ENCODE measurements at regions not wholly inside any gene's neighbourhood (a gene's known extent, or its start where the extent isn't known, plus 50 kb on each side); places are given as distances from the start of the nearest gene placed in this dataset.

- ChIA-PET CTCF (no interaction called here), POLR2A (ENCODE audit: low non-redundant PET) (no interaction called here)
- no peak for DNase-seq (ENCODE audit: low spot score)
- Histone ChIP-seq H3K27ac (ENCODE audit: low read depth, low read length, poor library complexity, severe bottlenecking) (no peak overlapping the region), H3K36me3 (ENCODE audit: insufficient read depth, low read length, poor library complexity, severe bottlenecking) (no peaks in the 10 kb centered on the region), H3K4me3 (ENCODE audit: low read depth, low read length, poor library complexity, severe bottlenecking) (no peak overlapping the region), H3K27me3 (replicated peaks; ENCODE audit: insufficient read depth, low read depth, low read length, poor library complexity) (no peaks in the 10 kb centered on the region), H3K9me3 (ENCODE audit: low read depth, low read length, poor library complexity, severe bottlenecking) (no peaks in the 10 kb centered on the region), H3K4me1 (ENCODE audit: insufficient read depth, low read length, poor library complexity, severe bottlenecking) (peaks cover 16% of the 10 kb centered on the region)
- no TSS peak for BruUV-seq (replicated peaks)
- intact Hi-C loops (cut with micrococcal nuclease; ENCODE audit: unreplicated experiment) = no loop called here
- TF ChIP-seq CTCF (conservative IDR thresholded peaks at IDR 0.05; ENCODE audit: low read depth, low read length) (no peak), EZH2 (IDR thresholded peaks at IDR 0.05; ENCODE audit: borderline replicate concordance, low read depth, low read length, poor library complexity, severe bottlenecking) (no peak)
These were observed 78.0 kb downstream of the SEC61B start for GRCh38 chr9:99300103-99300439.

DNA sequence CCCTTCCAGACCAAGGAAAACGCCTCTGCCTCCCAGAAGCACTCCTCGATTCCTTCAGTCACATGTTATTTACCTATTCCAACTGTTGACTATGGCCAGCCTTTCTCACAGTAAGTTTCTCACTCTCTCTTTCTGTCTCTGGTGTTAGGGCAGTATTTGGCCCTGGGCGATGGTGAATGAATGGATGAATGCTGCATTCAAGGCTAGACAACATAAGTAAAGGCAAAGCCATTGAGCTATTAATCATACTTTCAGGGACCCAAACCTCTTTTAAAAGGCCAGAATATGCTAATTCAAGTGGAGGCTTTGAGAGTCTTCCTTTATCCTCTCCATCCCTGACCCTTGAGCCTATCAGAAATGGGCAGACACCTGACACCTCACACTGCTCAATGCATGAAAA, 78.5 kb downstream of the SEC61B start:
- no peak for DNase-seq (ENCODE audit: low spot score)
- Histone ChIP-seq H3K27me3 (replicated peaks; ENCODE audit: insufficient read depth, low read depth, low read length, poor library complexity) (no peaks in the 10 kb centered on the region), H3K4me1 (ENCODE audit: insufficient read depth, low read length, poor library complexity, severe bottlenecking) (peaks cover 16% of the 10 kb centered on the region), H3K27ac (ENCODE audit: low read depth, low read length, poor library complexity, severe bottlenecking) (no peak overlapping the region), H3K4me3 (ENCODE audit: low read depth, low read length, poor library complexity, severe bottlenecking) (no peak overlapping the region), H3K36me3 (ENCODE audit: insufficient read depth, low read length, poor library complexity, severe bottlenecking) (no peaks in the 10 kb centered on the region), H3K9me3 (ENCODE audit: low read depth, low read length, poor library complexity, severe bottlenecking) (no peaks in the 10 kb centered on the region)
- ChIA-PET POLR2A (ENCODE audit: low non-redundant PET) (no interaction called here), CTCF (no interaction called here)
- intact Hi-C loops (cut with micrococcal nuclease; ENCODE audit: unreplicated experiment) = no loop called here
- TF ChIP-seq CTCF (conservative IDR thresholded peaks at IDR 0.05; ENCODE audit: low read depth, low read length) (no peak), EZH2 (IDR thresholded peaks at IDR 0.05; ENCODE audit: borderline replicate concordance, low read depth, low read length, poor library complexity, severe bottlenecking) (no peak)
- no TSS peak for BruUV-seq (replicated peaks)

GRCh38 chr9:99303177-99303576, 81.1 kb downstream of the SEC61B start:
- POLR2A ChIA-PET (ENCODE audit: low non-redundant PET) = no interaction called here

More at GRCh38 chr9:99303177-99303576, 81.1 kb downstream of the SEC61B start:
- Histone ChIP-seq H3K27ac (ENCODE audit: low read depth, low read length, poor library complexity, severe bottlenecking) (no peak overlapping the region), H3K27me3 (replicated peaks; ENCODE audit: insufficient read depth, low read depth, low read length, poor library complexity) (no peaks in the 10 kb centered on the region), H3K4me1 (ENCODE audit: insufficient read depth, low read length, poor library complexity, severe bottlenecking) (peaks cover 9% of the 10 kb centered on the region), H3K4me3 (ENCODE audit: low read depth, low read length, poor library complexity, severe bottlenecking) (no peak overlapping the region), H3K9me3 (ENCODE audit: low read depth, low read length, poor library complexity, severe bottlenecking) (no peaks in the 10 kb centered on the region), H3K36me3 (ENCODE audit: insufficient read depth, low read length, poor library complexity, severe bottlenecking) (no peaks in the 10 kb centered on the region)
- CTCF ChIA-PET = interaction anchor here (0.5 kb wide), 1 partner anchor 19 kb away, joined by 3 read pairs; no protein-coding TSS in a partner anchor
- intact Hi-C loops (cut with micrococcal nuclease; ENCODE audit: unreplicated experiment) = no loop called here
- no peak for DNase-seq (ENCODE audit: low spot score)
- no TSS peak for BruUV-seq (replicated peaks)
- no peak for TF ChIP-seq CTCF (conservative IDR thresholded peaks at IDR 0.05; ENCODE audit: low read depth, low read length)
- no peak for TF ChIP-seq EZH2 (IDR thresholded peaks at IDR 0.05; ENCODE audit: borderline replicate concordance, low read depth, low read length, poor library complexity, severe bottlenecking)

Data from A673 (cell line).